Cardiac fibroblast (primary cell): ENCODE measurements at regions not wholly inside any gene's neighbourhood (a gene's known extent, or its start where the extent isn't known, plus 50 kb on each side); places are given as distances from the start of the nearest gene placed in this dataset.
"Not testable (repeated sequence)": the region's sequence is repeated elsewhere in the genome, so short reads cannot be mapped to it uniquely, and the experiment has no call there.

Source experiments
- DNase-seq, 2 donors: peaks; one replicate each; pipeline versions ENCODE4 v3.0.0 to v3.0.0-alpha.2; 2010; ENCODE audit warnings: low read depth in 2 of 2
- H3K4me3 ChIP-seq, 2 donors: replicated peaks in 1 of 2; 1 replicate in 1 of 2; 2 replicates in 1 of 2; pipeline ENCODE4 v1.5.1; 2011; ENCODE audit warnings: low read depth in 2 of 2, low read length in 2 of 2, mild to moderate bottlenecking in 2 of 2, moderate library complexity in 1 of 2
- CTCF ChIP-seq: IDR thresholded peaks from one replicate; pipeline ENCODE4 v1.5.1; 2011; ENCODE audit warnings: low read depth, mild to moderate bottlenecking, low read length, inconsistent platforms

GRCh38 chr18:70709144-70709543, 420.3 kb downstream of the SOCS6 start:
- no peak for TF ChIP-seq CTCF
- DNase-seq = no peak
- no peak overlapping the region for H3K4me3 ChIP-seq

GRCh38 chr18:70705831-70706416, 417.1 kb downstream of the SOCS6 start:
- no peak overlapping the region for H3K4me3 ChIP-seq
- no peak for TF ChIP-seq CTCF
- no peak for DNase-seq

- TF ChIP-seq CTCF = no peak
- no peak overlapping the region for H3K4me3 ChIP-seq
- DNase-seq = no peak
Observed at GRCh38 chr18:70700496-70700895, 411.7 kb downstream of the SOCS6 start.

- TF ChIP-seq CTCF = no peak
- H3K4me3 ChIP-seq = no peak overlapping the region
- DNase-seq = no peak
Observed at GRCh38 chr18:70698574-70698973, 409.7 kb downstream of the SOCS6 start.

GRCh38 chr18:70693246-70693645, 404.4 kb downstream of the SOCS6 start:
- no peak overlapping the region for H3K4me3 ChIP-seq
- DNase-seq = no peak
- TF ChIP-seq CTCF = no peak

- not testable (repeated sequence) for H3K4me3 ChIP-seq, DNase-seq
Observed at GRCh38 chr18:70689765-70690164, 400.9 kb downstream of the SOCS6 start.

GRCh38 chr18:70688286-70688685, 399.4 kb downstream of the SOCS6 start:
- TF ChIP-seq CTCF = no peak
- DNase-seq = no peak
- no peak overlapping the region for H3K4me3 ChIP-seq
